ENCODE measurements at regions not wholly inside any gene's neighbourhood (a gene's known extent, or its start where the extent isn't known, plus 50 kb on each side); places are given as distances from the start of the nearest gene placed in this dataset.

GRCh38 chr22:47816863-47817210 lies 1054.4 kb downstream of the TBC1D22A start:
- H2AFZ ChIP-seq (ENCODE audit: low read length), result no peak overlapping the region
- H3K9me3 ChIP-seq (ENCODE audit: insufficient read depth, low read depth, low read length), result peaks cover 10% of the 10 kb centered on the region; the same call in 1 of the 2 replicates
- TF ChIP-seq EZH2phosphoT487 (IDR thresholded peaks at IDR 0.05; ENCODE audit: borderline replicate concordance) (no peak), CTCF (conservative IDR thresholded peaks at IDR 0.05; ENCODE audit: low read length) (no peak)
- H3K79me2 ChIP-seq (ENCODE audit: insufficient read depth, low read length), result no peaks in the 10 kb centered on the region
- H3K9ac ChIP-seq (ENCODE audit: low read depth, low read length, poor library complexity, severe bottlenecking), result no peak overlapping the region
- H3K4me1 ChIP-seq (ENCODE audit: insufficient read depth, low read length, poor library complexity, severe bottlenecking), result no peaks in the 10 kb centered on the region
- H3K27me3 ChIP-seq (ENCODE audit: insufficient read depth, low read length, poor library complexity, severe bottlenecking), result no peaks in the 10 kb centered on the region
- H3K4me3 ChIP-seq (ENCODE audit: low read length, poor library complexity, severe bottlenecking), result no peak overlapping the region
- no peaks in the 10 kb centered on the region for H4K20me1 ChIP-seq (ENCODE audit: insufficient read depth, low read length, poor library complexity, severe bottlenecking)
- H3K4me2 ChIP-seq (ENCODE audit: low read depth, low read length, poor library complexity, severe bottlenecking), result no peak overlapping the region
- no peaks in the 10 kb centered on the region for H3F3A ChIP-seq (ENCODE audit: low read depth)
- H3K9me2 ChIP-seq (replicated peaks; ENCODE audit: low read depth, low read length), result no peaks in the 10 kb centered on the region
- H3K36me3 ChIP-seq (ENCODE audit: insufficient read depth, low read length), result no peaks in the 10 kb centered on the region

GRCh38 chr22:47816121-47816862 lies 1053.8 kb downstream of the TBC1D22A start:
- H3K4me1 ChIP-seq (ENCODE audit: insufficient read depth, low read length, poor library complexity, severe bottlenecking), result no peaks in the 10 kb centered on the region
- H3K27me3 ChIP-seq (ENCODE audit: insufficient read depth, low read length, poor library complexity, severe bottlenecking), result no peaks in the 10 kb centered on the region
- H3K9ac ChIP-seq (ENCODE audit: low read depth, low read length, poor library complexity, severe bottlenecking), result no peak overlapping the region
- H3K9me3 ChIP-seq (ENCODE audit: insufficient read depth, low read depth, low read length), result peaks cover 12% of the 10 kb centered on the region; the same call in 1 of the 2 replicates
- H3K9me2 ChIP-seq (replicated peaks; ENCODE audit: low read depth, low read length), result no peaks in the 10 kb centered on the region
- no peak overlapping the region for H3K4me2 ChIP-seq (ENCODE audit: low read depth, low read length, poor library complexity, severe bottlenecking)
- H4K20me1 ChIP-seq (ENCODE audit: insufficient read depth, low read length, poor library complexity, severe bottlenecking), result no peaks in the 10 kb centered on the region
- no peaks in the 10 kb centered on the region for H3K79me2 ChIP-seq (ENCODE audit: insufficient read depth, low read length)
- no peaks in the 10 kb centered on the region for H3F3A ChIP-seq (ENCODE audit: low read depth)
- H3K36me3 ChIP-seq (ENCODE audit: insufficient read depth, low read length), result no peaks in the 10 kb centered on the region
- TF ChIP-seq EZH2phosphoT487 (IDR thresholded peaks at IDR 0.05; ENCODE audit: borderline replicate concordance), result no peak
- TF ChIP-seq CTCF (conservative IDR thresholded peaks at IDR 0.05; ENCODE audit: low read length), result no peak
- no peak overlapping the region for H3K4me3 ChIP-seq (ENCODE audit: low read length, poor library complexity, severe bottlenecking)
- H2AFZ ChIP-seq (ENCODE audit: low read length), result no peak overlapping the region

- H3K4me2 ChIP-seq (ENCODE audit: low read depth, low read length, poor library complexity, severe bottlenecking), result no peak overlapping the region
- no peak overlapping the region for H3K9ac ChIP-seq (ENCODE audit: low read depth, low read length, poor library complexity, severe bottlenecking)
- H2AFZ ChIP-seq (ENCODE audit: low read length), result no peak overlapping the region
- no peaks in the 10 kb centered on the region for H3K9me2 ChIP-seq (replicated peaks; ENCODE audit: low read depth, low read length)
- no peaks in the 10 kb centered on the region for H3K79me2 ChIP-seq (ENCODE audit: insufficient read depth, low read length)
- H3K4me1 ChIP-seq (ENCODE audit: insufficient read depth, low read length, poor library complexity, severe bottlenecking), result no peaks in the 10 kb centered on the region
- peaks cover 15% of the 10 kb centered on the region; the same call in 1 of the 2 replicates for H3K9me3 ChIP-seq (ENCODE audit: insufficient read depth, low read depth, low read length)
- H3K36me3 ChIP-seq (ENCODE audit: insufficient read depth, low read length), result no peaks in the 10 kb centered on the region
- TF ChIP-seq CTCF (conservative IDR thresholded peaks at IDR 0.05; ENCODE audit: low read length), result no peak
- TF ChIP-seq EZH2phosphoT487 (IDR thresholded peaks at IDR 0.05; ENCODE audit: borderline replicate concordance), result no peak
- H3K4me3 ChIP-seq (ENCODE audit: low read length, poor library complexity, severe bottlenecking), result no peak overlapping the region
- H4K20me1 ChIP-seq (ENCODE audit: insufficient read depth, low read length, poor library complexity, severe bottlenecking), result no peaks in the 10 kb centered on the region
- H3F3A ChIP-seq (ENCODE audit: low read depth), result no peaks in the 10 kb centered on the region
- H3K27me3 ChIP-seq (ENCODE audit: insufficient read depth, low read length, poor library complexity, severe bottlenecking), result no peaks in the 10 kb centered on the region
Observed at GRCh38 chr22:47814474-47814873, 1052.0 kb downstream of the TBC1D22A start.
